ENCODE measurements at regions not wholly inside any gene's neighbourhood (a gene's known extent, or its start where the extent isn't known, plus 50 kb on each side); places are given as distances from the start of the nearest gene placed in this dataset.

DNA sequence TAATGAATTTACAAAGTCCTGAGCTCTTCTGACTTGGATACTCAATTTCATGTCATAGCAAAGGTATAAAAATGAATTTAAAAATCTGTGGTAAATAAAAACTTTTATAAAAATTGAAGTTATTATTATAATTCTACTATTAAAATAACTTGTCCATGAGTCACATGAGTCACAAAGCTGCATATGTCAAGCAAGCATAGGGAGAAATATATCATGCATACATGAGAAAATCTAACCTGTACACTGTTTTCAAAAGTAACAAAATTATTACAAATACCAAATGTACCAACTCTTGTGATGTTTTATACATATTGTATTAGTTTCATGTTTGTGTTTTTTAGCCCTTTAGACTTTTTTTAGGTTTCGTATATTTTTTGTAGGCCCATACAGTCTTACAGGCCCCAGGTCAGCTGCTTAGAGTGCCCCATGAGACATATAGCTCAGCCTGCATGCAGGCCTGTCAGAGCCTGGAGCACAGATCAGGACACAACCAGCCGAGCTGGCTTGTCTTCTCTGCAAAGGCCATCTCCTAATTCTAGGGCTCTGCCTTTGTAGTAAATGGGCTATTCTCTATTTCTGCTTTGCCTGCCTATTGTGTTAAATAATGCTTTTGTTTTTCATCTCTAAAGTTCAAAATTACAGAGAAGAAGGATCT is 818.7 kb upstream of the TENM3 start:
- DNase-seq (ENCODE audit: low read depth), result no peak

DNA sequence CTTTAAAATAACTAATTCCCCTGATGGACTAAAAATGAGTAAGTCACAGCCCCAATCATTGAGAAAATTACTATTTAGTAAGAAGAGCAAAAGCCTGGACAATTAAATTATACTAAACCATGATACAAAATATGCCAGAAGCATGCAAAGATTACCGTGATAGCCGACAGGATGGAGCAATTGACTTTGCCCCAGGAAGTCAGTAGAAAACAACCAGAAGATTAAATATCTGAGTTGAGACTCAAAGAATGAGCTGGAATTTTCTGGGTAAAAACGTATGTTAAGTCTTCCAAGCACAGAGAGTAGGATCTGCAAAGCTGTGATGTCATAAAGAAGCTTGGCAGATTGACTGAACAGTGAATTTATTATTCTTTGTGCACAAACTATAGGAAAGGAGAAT is 816.1 kb upstream of the TENM3 start:
- no peak for DNase-seq (ENCODE audit: low read depth)

DNA sequence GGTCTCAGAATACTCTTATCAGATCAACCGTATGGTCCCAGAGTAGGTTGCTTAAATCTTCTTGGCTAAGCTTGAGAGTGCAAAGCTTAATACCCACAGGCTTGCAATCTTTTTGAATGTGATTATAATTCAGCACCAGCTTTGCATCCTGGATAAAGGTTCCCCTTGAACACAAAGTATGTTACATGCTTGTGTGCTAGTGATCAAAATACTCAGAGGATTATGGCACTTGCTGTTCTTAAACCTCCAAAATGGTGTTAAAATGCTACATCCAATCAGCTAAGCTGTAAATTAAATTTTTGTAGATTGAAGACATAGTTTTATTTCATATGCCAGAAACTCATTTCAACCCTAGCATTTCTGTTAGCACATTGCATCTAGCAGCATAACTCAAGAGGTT is 812.2 kb upstream of the TENM3 start:
- no peak for DNase-seq (ENCODE audit: low read depth)

DNA sequence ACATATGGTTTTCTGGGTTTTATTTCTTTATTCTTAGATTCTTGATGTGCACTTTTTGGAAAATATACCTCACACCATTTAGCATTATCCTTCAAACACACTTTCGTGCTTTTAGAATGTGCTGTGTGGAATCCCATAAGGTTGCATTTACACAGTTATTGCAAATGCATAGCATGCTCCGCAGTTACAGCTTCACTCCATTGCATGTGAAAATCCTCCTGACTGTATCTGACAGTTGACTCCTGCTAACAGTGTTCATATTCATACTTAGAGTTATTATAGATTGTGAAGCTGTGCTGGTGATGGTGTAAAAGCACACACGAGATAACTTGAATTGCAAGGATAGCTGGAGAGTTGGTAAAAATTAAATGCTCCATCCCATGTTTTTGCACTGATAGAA is 811.5 kb upstream of the TENM3 start:
- DNase-seq (ENCODE audit: low read depth), result no peak

DNA sequence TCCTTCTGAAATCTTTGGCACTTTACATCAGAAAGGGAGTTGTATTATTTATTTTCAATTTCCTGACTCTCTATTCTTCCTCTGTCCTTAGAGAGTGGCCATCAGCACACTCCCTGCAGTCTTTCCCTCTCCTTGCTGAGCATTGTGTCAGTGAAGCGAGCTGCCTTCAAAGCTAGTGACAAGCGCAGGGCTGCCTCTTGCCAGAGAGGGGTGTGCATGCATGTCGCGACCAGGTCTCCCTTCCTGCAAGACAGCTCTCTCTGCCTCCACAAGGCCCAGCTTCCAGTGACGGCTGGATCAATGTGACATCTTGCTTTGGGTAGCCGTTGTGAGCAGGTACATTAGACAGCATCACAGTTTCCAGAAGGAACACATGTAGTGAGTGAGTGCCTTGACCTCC is 810.9 kb upstream of the TENM3 start:
- no peak for DNase-seq (ENCODE audit: low read depth)

DNA sequence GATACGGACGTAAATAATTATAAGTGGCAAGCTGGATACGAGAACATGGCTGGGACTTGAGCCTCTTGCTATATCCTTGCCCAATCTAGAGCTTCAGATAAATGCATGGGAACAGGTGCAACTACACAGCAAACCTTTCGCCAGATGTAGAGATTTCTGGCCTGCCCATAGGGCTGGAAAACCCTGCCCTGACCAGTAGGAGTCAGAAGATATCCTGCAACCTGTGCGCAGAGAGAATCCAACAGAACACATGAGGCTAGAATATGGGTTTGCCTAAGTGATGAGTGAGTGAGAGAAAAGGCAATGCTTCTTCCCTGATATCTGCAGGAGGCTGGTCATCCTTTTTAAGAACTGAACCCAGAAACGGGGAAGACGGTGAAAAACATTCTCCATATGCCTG is 805.3 kb upstream of the TENM3 start:
- no peak for DNase-seq (ENCODE audit: low read depth)

DNA sequence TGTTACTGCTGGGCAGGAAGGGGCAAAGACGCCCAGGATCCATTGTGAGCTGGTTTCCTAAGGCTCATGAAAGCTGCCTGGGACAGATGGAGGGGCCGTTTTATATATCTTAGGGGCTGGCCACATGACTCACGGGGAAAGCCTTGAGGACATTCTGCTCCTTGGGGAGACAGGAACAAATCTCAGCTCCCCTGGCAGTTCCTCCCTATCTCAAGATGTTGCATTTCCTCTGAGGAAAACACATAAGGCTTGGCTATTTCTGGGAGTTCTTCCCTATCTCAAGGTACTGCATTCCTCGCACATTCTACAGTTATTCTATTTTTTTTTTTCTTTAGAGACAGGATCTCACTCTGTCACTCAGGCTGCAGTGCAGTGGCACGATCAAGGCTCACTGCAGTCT is 804.6 kb upstream of the TENM3 start:
- DNase-seq (ENCODE audit: low read depth), result no peak

DNA sequence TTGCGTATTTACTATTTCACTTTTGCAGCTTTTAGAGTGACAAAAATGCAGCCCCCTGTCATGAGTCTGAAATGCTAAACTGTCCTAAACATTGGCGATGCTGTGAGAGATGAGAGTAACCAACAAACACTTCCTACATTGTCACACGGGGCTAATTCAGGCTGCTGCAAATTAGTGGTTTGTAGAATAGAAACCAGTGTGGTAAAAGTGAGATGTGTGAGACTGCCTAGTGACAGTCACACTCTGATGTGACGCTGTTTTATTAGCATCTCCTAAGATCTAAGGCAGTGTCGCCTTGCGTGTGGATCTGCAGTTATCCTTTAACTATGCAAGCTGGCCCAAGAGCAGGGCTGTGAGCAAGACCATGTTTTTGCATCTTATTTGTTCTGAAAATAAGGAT is 800.2 kb upstream of the TENM3 start:
- no peak for DNase-seq (ENCODE audit: low read depth)

DNA sequence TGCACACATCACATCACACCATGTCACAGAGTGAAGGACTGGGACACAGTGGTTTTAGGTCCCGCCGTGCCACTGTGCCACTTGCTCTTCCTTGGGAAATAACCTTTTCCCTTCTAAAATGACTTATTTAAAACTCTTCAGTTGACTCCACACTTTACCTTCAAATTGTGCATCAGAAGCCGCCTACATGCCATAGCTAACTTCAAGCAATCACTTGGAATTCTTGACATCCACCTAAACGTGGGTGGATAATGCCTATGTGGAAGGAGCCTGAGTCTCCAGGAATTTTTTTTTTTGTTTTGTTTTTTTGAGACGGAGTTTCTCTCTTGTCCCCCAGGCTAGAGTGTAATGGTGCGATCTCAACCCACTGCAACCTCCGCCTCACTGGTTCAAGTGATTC is 777.4 kb upstream of the TENM3 start:
- no peak for DNase-seq (ENCODE audit: low read depth)

DNA sequence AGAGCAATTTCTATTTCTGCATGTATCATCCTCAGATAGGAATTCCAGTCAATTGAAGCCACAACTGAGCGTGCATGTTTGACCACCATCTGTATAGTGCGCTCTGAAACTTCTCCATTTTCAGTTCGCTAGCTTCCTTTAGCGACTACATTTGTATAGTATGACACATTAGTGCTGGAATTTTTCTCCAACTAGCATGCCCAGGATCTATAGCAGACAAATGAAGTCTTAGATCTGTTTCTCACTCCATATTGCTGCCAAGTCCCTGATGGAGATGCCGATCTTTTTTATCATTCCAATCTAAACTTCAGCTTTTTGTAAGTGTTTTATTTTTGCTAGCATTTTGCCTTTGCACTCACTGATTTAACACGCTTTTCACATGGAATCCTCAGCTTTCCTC is 774.8 kb upstream of the TENM3 start:
- no peak for DNase-seq (ENCODE audit: low read depth)

DNA sequence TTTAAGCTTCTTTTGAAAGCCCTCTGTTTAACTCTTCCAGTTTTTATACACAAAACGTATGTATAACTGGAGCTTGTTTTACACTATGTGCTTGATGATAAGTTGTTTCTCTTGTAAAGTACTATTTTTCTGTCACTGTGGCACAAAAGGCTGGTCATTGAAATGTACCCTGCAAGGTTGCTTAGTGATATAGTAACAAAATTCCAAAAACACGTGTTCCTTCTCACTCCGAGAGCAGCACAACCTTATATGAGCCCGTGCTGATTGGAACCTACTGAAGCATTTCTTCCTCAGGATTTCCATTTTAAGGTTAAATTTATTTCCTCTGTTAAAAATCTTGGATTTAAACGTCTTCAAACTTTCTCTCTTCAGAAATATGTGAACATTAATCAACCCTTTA is 772.9 kb upstream of the TENM3 start:
- DNase-seq (ENCODE audit: low read depth), result no peak

DNA sequence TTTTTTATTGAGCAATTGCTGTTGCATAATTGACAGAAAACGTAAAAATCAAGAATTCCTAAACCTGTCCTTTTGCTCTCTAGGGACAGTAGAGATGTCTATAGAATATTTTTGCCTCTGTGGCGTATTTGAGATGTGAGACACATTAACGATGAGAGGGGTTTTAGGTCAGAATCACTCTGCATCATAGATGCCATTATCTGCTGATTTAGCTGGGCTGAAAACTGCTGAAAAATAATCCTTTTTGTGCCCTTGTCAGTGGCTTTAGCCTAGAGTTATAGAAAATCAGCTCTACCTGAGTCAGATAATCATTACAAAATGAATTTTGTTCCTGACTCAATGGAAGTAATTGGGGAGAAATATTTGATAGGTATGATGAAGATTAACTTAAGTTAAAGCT is 767.8 kb upstream of the TENM3 start:
- DNase-seq (ENCODE audit: low read depth), result no peak

DNA sequence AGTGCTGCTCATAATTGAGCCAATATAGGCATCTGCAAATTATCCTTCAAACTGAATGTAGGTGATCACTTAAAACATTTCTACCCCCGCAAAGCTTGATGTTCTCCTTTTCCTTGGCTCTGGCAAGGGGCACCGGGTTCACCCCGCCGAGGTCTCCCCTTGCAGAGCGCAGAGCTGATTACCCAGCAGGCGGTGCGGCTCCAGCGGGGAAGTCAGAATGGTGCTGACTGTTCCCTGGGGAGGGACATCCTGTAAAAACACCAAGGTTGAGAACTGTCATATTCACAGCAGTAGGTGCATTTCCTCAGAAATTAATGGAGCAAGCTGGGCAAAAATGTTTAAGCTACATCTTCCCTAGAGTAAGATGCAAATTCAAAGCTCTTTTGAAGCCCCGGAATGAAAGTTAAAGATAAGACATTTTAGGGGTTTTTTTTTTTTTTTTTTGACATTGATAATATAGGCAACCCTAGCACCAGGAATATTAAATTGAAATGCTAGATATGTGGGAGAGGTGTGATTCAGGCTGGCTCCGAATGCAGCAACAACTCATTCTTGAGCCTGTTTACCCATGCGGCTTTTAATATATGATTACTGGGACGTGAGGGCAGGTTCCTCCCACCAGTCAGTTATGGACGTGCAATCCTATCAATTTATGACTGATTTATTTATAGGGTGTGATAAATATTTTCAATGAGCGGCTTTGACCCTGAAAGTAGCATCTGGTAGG is 767.3 kb upstream of the TENM3 start:
- no peak for DNase-seq (ENCODE audit: low read depth)

DNA sequence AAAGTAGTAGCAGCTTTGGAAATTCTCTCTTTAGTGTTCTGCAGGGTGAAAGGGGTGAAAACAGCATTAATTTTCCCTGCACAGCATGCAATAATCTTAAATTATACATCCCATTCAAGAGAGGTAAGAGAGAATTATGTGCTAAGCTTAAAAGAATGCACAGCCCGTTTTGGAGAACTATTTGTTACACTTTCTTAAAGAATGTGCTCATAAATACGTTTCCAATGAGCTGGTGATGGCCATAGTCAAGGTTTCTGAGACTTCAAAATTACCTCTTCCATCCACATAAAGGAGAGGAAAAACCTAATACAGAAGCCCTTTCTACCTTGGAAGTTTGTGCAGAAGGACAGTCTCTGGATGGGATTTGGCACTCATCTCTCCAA is 766.7 kb upstream of the TENM3 start:
- DNase-seq (ENCODE audit: low read depth), result peak; percentile 10

DNA sequence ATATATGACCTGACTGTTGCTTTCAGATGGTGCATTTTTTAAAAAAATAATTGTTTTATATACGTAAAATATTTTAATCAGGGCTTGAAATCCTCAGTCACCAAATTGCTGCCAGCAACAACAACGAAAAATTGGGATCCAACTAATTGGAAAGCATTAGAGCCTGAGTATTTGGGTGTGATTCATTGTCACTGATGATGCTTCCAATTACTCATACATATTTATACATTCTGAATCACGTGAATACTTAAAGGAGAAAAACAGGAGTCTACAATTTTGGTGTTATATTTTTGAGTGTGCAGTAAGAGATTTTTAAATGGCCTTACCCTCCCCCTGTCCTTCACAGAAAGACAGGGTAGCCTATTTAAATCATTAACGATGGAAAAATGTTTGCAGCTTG is 765.6 kb upstream of the TENM3 start:
- peak; percentile 15 for DNase-seq (ENCODE audit: low read depth)

DNA sequence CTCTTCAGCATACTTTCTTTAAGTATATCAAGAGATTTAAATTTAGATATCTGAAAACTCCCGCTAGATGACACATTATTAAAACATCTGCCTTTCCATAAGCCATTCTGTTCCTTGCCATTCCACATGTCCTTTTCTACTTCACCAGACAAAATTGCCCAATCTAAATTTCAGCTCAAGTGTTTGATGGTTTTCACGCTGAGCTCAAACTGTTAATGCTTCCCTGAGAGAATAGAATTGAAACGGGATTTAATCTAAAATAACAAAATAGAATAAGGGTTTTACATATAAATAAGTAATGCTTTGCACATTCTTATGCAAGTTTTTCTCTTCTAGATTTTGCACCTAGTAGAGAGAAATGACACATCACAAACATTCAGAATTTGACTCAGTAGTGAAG is 764.5 kb upstream of the TENM3 start:
- no peak for DNase-seq (ENCODE audit: low read depth)

DNA sequence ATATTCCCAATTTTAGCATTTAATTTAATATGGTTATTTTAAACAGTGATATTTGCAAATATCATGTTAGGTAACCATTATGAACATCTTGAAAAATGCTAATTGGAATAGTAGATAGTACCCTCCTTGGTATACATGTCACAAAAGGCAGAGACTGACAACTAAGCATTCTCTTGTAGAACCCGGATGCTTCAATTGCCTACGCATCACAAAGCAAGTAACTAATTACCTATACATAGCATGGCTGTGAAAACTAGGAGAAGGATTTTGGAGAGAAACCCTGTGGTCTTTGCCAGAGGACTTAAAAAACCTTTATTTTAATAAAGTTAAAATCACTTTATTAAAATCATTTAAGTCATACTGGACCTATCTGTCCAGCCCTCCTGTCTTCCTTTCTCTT is 764.1 kb upstream of the TENM3 start:
- DNase-seq (ENCODE audit: low read depth), result no peak

DNA sequence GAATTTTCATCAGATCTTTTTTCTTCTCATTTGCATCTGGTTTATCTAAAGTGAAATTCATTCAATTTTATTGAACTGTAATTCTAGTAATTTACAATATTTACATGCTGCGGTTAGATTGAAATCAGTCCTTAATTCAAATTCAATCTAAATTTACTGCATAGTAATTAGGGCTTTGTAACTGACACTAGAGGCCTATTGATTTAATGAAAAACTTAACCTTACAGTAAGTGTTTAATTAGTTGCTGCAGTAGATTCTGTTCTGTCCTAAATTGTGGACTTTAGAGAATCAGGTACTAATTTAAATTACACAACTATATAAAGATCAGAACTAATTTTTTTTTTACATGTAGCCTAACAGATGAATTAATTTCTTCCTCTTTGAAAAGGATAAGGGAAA is 758.8 kb upstream of the TENM3 start:
- DNase-seq (ENCODE audit: low read depth), result no peak

DNA sequence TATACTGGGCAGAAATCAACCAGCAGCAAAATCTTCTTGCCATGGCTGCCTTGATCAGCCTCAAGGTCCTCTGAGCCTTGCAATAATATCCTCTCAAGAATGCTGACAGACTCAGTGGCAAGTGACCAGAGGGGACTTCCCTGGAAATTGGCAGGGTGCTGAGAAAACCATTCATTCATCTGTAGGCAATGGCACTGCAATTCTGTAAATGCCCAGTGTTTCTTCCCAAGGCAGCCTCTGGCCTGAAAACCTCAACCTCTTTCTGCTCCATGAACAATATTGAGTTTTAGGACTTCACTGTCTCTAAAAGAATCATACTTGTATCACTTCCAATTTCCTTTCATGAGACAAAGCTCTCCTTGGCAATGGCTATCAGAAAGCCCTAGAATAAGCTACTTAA is 754.3 kb upstream of the TENM3 start:
- no peak for DNase-seq (ENCODE audit: low read depth)

DNA sequence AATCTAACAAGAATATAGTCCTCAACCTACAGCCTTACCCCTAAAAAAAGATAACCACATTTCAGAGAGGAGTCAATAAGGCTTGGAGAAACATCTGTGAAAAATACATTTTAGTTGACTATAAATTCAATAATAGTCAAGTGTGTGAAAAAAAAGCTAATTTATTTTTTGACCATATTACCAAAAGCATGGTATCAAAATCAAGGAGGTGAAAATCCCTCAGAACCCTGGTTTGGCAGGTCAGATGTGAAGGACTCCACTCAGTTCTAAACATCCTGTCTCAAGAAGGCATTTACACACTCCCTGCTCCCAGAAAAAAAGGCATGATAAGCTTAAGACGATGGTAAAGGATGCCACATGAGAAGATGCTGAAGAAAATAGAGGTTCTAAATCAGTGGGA is 745.1 kb upstream of the TENM3 start:
- DNase-seq (ENCODE audit: low read depth), result no peak

DNA sequence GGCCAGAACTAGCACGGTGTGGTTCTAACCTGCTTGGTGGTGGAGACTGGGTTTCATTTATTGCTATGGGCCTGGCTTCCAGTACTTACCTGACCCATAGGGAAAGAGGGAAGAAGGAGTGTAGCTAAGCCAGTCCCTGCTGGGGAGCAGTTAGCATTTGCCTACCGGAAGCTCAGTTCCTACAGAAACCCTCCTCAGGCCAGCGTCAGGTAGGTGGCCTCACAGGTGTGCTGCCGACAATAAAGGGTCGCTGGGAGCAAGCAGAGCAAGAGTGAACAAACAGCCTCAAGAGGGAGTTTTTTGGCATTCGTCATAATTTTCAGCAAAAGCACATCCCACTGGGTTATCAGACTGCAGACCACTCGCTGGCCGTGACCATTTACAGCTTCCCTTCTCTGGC is 740.6 kb upstream of the TENM3 start:
- no peak for DNase-seq (ENCODE audit: low read depth)

DNA sequence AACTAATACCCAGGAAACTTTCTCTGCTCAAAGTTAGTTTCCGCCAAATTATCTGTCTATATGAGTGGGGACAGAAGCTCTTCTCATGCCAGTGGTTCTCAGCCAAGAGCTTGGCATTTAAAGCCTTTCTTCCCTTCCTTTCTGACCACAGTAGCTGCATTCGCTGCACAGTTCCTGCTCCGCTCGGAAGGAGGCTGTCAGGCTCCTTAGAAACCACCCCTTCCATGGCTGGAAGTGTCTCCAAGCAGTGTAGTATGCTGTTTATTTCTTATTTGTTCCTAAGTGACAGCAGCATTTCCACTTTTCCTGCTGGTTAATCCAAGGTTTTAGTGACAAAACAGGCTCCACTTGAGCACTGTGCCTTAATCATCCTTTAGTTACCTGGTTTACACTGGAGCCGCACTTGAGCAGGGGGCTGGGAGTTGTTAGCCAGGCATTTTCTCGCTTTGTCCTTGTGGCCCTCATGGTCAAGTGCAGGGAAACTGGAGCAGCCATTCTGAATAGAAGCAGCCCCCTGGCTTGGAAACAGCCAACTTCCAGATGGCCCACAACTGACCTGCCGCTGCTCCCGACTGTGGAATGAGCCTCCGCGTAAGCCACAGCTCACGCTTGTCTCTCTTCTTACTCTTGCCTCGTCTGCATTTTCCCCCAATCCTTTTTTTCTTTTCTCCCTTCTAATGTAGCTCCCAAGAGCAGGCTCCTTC is 739.4 kb upstream of the TENM3 start:
- DNase-seq (ENCODE audit: low read depth), result no peak

DNA sequence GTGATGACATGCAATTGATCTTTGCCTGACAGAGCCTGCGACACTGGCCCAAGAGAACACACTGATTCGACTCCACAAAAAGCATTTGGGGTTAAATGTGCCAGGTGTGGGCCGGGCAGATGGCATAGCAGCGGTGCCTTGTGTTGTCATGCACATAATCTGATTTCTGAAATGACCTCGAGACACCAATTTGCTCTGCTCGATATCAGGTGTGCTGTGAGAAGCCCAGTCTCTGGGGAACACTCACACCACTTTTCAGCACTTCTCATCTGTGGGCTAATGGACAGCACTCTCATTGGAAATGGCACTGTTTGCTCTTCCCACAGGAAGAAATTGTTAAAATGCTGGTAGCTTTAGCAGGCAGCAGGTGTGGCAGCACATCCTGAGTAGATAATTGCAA is 738.3 kb upstream of the TENM3 start:
- no peak for DNase-seq (ENCODE audit: low read depth)

All from HS-5 (cell line).